Tibial nerve (tissue), 4 donors: ENCODE measurements at regions not wholly inside any gene's neighbourhood (a gene's known extent, or its start where the extent isn't known, plus 50 kb on each side); places are given as distances from the start of the nearest gene placed in this dataset.

ENCODE experiments used
- CTCF ChIP-seq, 5 experiments: fragments of 200-600 bp in 3 of 5; fragments of 450-650 bp in 2 of 5; sonication (generic) in 3 of 5; IDR thresholded peaks; one replicate each; pipeline ENCODE4 v1.5.1; 2016 to 2019; ENCODE audit warnings: antibody characterized with exemption in 5 of 5, mild to moderate bottlenecking in 3 of 5, moderate library complexity in 2 of 5
- EP300 ChIP-seq, 2 donors: sonication (generic); formaldehyde crosslinking; IDR thresholded peaks; one replicate each; pipeline ENCODE4 v1.6.1; 2017; ENCODE audit warnings: antibody characterized with exemption in 2 of 2, mild to moderate bottlenecking in 1 of 2
- POLR2A ChIP-seq, 2 donors: fragments of 450-650 bp; IDR thresholded peaks; one replicate each; pipeline ENCODE4 v1.6.1; 2017; ENCODE audit warnings: antibody characterized with exemption in 2 of 2, mild to moderate bottlenecking in 2 of 2, moderate library complexity in 2 of 2

- TF ChIP-seq CTCF (IDR thresholded peaks at IDR 0.05) = no peak
- TF ChIP-seq POLR2A (IDR thresholded peaks at IDR 0.05) = no peak
- no peak for TF ChIP-seq EP300 (IDR thresholded peaks at IDR 0.05)
Measured at GRCh38 chr20:22794200-22794599, 209.8 kb upstream of the FOXA2 start.
